Activated CD8-positive, alpha-beta memory T cell treated with anti-CD3 and anti-CD28 coated beads, Interleukin-2, amount 10 ng/mL, durations not matched to agents 7 days and 5 days (primary cell): ENCODE measurements at regions not wholly inside any gene's neighbourhood (a gene's known extent, or its start where the extent isn't known, plus 50 kb on each side); places are given as distances from the start of the nearest gene placed in this dataset.

Experiments used
- ATAC-seq: fragments of 150-1000 bp; cut with Tn5 transposase; one replicate; pipeline ENCODE4 v1.10.0; 2021; ENCODE audit warnings: moderate library complexity
- CTCF ChIA-PET: fragments of 350-600 bp; sonication (Branson Sonifier 250); formaldehyde crosslinking; loops from one replicate; lab custom pipeline; 2021; ENCODE audit warnings: antibody characterized with exemption; lab: Charles Lee
- DNase-seq: peaks from one replicate; pipeline ENCODE4 v3.0.0-alpha.2; 2020
- H3K27ac Mint-ChIP-seq: one replicate; pipeline ENCODE4 v1.8.0; 2021; ENCODE audit warnings: mild to moderate bottlenecking, mixed read lengths
- H3K27me3 Mint-ChIP-seq: one replicate; pipeline ENCODE4 v1.8.0; 2021; ENCODE audit warnings: mixed read lengths
- H3K36me3 Mint-ChIP-seq: one replicate; pipeline ENCODE4 v1.8.0; 2021; ENCODE audit warnings: mild to moderate bottlenecking, mixed read lengths
- H3K4me1 Mint-ChIP-seq: one replicate; pipeline ENCODE4 v1.8.0; 2021; ENCODE audit warnings: mixed read lengths
- H3K4me3 Mint-ChIP-seq: one replicate; pipeline ENCODE4 v1.8.0; 2021; ENCODE audit warnings: mild to moderate bottlenecking, moderate library complexity, mixed read lengths
- H3K9me3 Mint-ChIP-seq: one replicate; pipeline ENCODE4 v1.8.0; 2022; ENCODE audit warnings: low read depth, mixed read lengths

- CTCF ChIA-PET, result no interaction called here
- Mint-ChIP-seq H3K4me1 (no peaks in the 10 kb centered on the region), H3K27ac (no peak overlapping the region), H3K4me3 (no peak overlapping the region), H3K36me3 (no peaks in the 10 kb centered on the region), H3K9me3 (no peaks in the 10 kb centered on the region), H3K27me3 (no peaks in the 10 kb centered on the region)
- ATAC-seq (no peak), DNase-seq (no peak)
These were observed 158.0 kb upstream of the TCERG1L start for GRCh38 chr10:131469551-131469950.

GRCh38 chr10:131473645-131474044 is 162.1 kb upstream of the TCERG1L start:
- CTCF ChIA-PET, result no interaction called here
- no peaks in the 10 kb centered on the region for H3K9me3 Mint-ChIP-seq
- no peaks in the 10 kb centered on the region for H3K27me3 Mint-ChIP-seq
- no peaks in the 10 kb centered on the region for H3K36me3 Mint-ChIP-seq
- no peak overlapping the region for H3K4me3 Mint-ChIP-seq
- DNase-seq, result no peak
- H3K27ac Mint-ChIP-seq, result no peak overlapping the region
- ATAC-seq, result no peak
- no peaks in the 10 kb centered on the region for H3K4me1 Mint-ChIP-seq

DNA sequence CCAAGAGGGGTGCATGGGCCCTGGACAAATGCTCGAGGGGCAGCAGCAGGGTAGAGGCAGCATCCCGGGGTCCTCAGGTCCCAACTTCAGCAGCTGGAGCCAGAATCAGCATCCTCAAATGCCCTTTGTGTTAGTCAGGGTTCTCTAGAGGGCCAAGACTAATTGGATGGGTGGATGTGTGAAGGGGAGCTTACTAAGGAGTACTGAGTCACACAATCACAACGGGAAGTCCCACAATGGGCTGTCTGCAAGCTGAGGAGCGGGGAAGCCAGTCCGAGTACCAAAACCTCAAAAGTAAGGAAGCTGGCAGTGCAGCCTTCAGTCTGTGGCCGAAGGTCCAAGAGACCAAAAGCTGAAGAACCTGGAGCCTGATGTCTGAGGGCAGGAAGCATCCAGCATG is 162.9 kb upstream of the TCERG1L start:
- Mint-ChIP-seq H3K4me1 (no peaks in the 10 kb centered on the region), H3K27ac (no peak overlapping the region), H3K36me3 (no peaks in the 10 kb centered on the region), H3K27me3 (no peaks in the 10 kb centered on the region), H3K9me3 (no peaks in the 10 kb centered on the region), H3K4me3 (no peak overlapping the region)
- CTCF ChIA-PET, result no interaction called here
- DNase-seq (no peak), ATAC-seq (no peak)

DNA sequence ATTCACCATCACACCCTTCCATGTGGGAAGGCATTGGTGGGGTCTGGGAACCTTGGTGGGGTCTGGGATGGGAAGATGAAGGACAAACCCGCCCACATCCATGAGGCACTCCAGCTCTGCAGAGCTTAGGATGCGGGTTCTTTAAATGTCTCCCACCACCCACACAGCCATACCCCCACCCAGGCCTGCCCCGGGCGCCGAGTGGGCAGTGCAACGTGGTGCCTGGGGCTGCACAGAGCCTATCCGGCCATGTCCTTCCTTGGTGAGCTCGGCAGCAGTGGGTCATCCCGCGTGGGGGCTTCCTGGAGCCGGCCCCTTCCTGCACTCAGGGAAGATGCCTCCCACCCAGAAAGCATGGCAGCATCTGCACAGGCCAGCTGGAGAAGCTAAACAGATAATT is 163.5 kb upstream of the TCERG1L start:
- Mint-ChIP-seq H3K9me3 (no peaks in the 10 kb centered on the region), H3K36me3 (no peaks in the 10 kb centered on the region), H3K27ac (no peak overlapping the region), H3K4me1 (no peaks in the 10 kb centered on the region), H3K27me3 (no peaks in the 10 kb centered on the region), H3K4me3 (no peak overlapping the region)
- no peak for ATAC-seq
- CTCF ChIA-PET, result no interaction called here
- no peak for DNase-seq

DNA sequence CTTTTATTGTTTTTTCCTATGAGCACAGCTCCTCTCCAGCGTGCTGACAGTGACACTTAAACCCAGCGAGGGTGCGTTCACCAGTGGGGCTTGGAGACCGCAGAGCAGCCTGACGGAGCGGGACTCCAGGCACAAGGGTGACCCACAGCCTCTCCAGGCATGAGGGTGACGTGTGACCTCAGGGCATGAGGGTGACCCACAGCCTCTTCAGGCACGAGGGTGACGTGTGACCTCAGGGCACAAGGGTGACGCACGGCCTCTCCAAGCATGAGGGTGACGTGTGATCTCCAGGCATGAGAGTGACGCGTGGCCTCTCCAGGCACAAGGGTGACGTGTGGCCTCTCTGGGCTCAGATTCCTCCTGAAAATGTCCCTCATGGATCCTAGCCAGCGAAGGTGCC is 164.3 kb upstream of the TCERG1L start:
- ATAC-seq (no peak), DNase-seq (no peak)
- H3K27ac Mint-ChIP-seq, result no peak overlapping the region
- H3K36me3 Mint-ChIP-seq, result no peaks in the 10 kb centered on the region
- CTCF ChIA-PET, result no interaction called here
- H3K4me1 Mint-ChIP-seq, result no peaks in the 10 kb centered on the region
- H3K27me3 Mint-ChIP-seq, result no peaks in the 10 kb centered on the region
- H3K9me3 Mint-ChIP-seq, result no peaks in the 10 kb centered on the region
- no peak overlapping the region for H3K4me3 Mint-ChIP-seq

DNA sequence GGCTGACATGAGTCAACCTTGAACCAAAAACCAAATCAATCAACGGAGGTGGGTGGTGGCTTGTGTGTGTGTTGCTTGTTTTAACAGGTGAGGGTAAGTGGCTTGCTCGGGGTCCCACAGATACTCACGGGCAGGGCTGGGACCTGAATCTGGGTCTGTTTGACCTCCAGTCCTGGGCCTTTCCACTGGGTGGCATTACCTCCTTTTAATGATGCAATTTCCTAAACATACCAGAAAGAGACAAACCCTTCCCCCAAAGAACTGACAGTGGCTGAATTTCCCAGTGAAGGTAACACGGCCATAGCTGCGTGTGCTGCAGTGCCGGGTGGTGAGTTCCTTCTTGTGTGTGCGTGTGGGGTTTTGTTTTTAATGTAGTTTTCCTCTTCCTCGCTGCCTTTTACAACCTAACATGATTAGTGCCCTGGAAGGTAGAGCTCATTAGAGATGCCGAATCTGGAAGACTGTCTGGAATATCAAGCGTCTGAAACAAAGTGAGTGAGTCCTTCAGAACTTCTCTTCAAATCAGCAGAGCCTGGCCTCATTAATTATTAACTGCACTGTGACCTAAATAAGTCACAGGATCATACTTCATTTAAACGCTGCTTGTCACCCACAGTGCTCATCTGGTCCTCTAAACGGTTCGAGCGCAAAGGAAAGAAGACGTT is 166.1 kb upstream of the TCERG1L start:
- CTCF ChIA-PET, result no interaction called here

GRCh38 chr10:131478377-131478989 is 167.0 kb upstream of the TCERG1L start:
- peaks cover 4% of the 10 kb centered on the region for H3K9me3 Mint-ChIP-seq
- no peaks in the 10 kb centered on the region for H3K27me3 Mint-ChIP-seq
- no peak overlapping the region for H3K27ac Mint-ChIP-seq
- DNase-seq (no peak), ATAC-seq (no peak)
- no peaks in the 10 kb centered on the region for H3K4me1 Mint-ChIP-seq
- no peaks in the 10 kb centered on the region for H3K36me3 Mint-ChIP-seq
- CTCF ChIA-PET, result no interaction called here
- no peak overlapping the region for H3K4me3 Mint-ChIP-seq

More for the DNA sequence above, 166.1 kb upstream of the TCERG1L start:
- DNase-seq (no peak), ATAC-seq (no peak)
- Mint-ChIP-seq H3K4me3 (no peak overlapping the region), H3K9me3 (no peaks in the 10 kb centered on the region), H3K36me3 (no peaks in the 10 kb centered on the region), H3K4me1 (no peaks in the 10 kb centered on the region), H3K27ac (no peak overlapping the region), H3K27me3 (no peaks in the 10 kb centered on the region)

GRCh38 chr10:131480066-131480465 is 168.5 kb upstream of the TCERG1L start:
- peaks cover 9% of the 10 kb centered on the region for H3K9me3 Mint-ChIP-seq
- no peaks in the 10 kb centered on the region for H3K36me3 Mint-ChIP-seq
- DNase-seq, result no peak
- no peaks in the 10 kb centered on the region for H3K4me1 Mint-ChIP-seq
- no peaks in the 10 kb centered on the region for H3K27me3 Mint-ChIP-seq
- CTCF ChIA-PET, result no interaction called here
- no peak for ATAC-seq
- no peak overlapping the region for H3K27ac Mint-ChIP-seq
- H3K4me3 Mint-ChIP-seq, result no peak overlapping the region

- Mint-ChIP-seq H3K4me3 (no peak overlapping the region), H3K9me3 (peaks cover 9% of the 10 kb centered on the region), H3K27me3 (no peaks in the 10 kb centered on the region), H3K4me1 (no peaks in the 10 kb centered on the region), H3K36me3 (no peaks in the 10 kb centered on the region), H3K27ac (no peak overlapping the region)
- CTCF ChIA-PET, result no interaction called here
- DNase-seq (no peak), ATAC-seq (no peak)
These were observed 169.3 kb upstream of the TCERG1L start for GRCh38 chr10:131480861-131481260.

DNA sequence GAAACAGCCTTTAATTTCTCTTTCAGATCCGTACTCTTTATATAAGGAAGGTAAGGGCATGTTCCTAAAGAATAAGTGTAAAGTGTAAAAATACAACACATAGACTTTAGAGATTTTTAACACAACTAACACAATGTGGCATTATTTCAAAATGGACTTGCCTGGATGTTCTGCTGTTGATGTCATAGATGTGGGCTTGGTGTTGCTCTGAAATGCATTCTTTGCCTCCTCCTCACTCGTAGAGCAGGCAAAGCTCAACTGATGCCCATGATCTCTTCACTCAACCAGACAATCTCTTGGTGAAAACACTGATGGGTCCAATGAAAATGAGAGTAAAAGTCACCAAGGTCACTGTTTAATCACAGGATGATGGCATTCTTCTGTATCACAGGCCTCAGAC is 174.2 kb upstream of the TCERG1L start:
- Mint-ChIP-seq H3K4me1 (no peaks in the 10 kb centered on the region), H3K4me3 (no peak overlapping the region), H3K9me3 (peaks cover 14% of the 10 kb centered on the region), H3K27me3 (no peaks in the 10 kb centered on the region), H3K27ac (no peak overlapping the region), H3K36me3 (no peaks in the 10 kb centered on the region)
- no peak for ATAC-seq
- CTCF ChIA-PET, result no interaction called here
- DNase-seq, result no peak

DNA sequence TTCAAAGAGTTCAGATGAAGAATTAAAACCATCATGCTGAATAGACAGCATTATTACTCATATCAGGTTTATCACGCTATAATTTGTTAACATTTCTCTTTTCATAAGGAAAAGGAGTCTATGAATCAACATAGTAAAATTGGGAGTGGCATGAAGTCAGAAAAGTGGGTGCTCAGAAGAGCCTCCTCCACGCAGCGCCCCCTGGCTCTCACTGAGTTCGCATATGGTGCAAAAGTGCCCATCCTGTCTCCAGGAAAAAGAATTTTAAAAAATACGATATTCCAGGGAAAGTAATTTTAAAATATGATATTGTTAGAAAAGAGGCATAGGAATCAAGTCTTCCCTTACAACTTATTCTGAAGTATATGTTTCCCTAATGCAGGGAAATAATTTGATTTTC is 176.3 kb upstream of the TCERG1L start:
- no peaks in the 10 kb centered on the region for H3K27me3 Mint-ChIP-seq
- CTCF ChIA-PET, result no interaction called here
- H3K4me1 Mint-ChIP-seq, result no peaks in the 10 kb centered on the region
- no peak for ATAC-seq
- H3K4me3 Mint-ChIP-seq, result no peak overlapping the region
- peaks cover 14% of the 10 kb centered on the region for H3K9me3 Mint-ChIP-seq
- no peaks in the 10 kb centered on the region for H3K36me3 Mint-ChIP-seq
- H3K27ac Mint-ChIP-seq, result no peak overlapping the region
- no peak for DNase-seq

GRCh38 chr10:131490991-131491594 is 179.6 kb upstream of the TCERG1L start:
- H3K9me3 Mint-ChIP-seq, result peaks cover 8% of the 10 kb centered on the region
- no peak overlapping the region for H3K4me3 Mint-ChIP-seq
- no peaks in the 10 kb centered on the region for H3K36me3 Mint-ChIP-seq
- no peak overlapping the region for H3K27ac Mint-ChIP-seq
- CTCF ChIA-PET, result no interaction called here
- H3K4me1 Mint-ChIP-seq, result no peaks in the 10 kb centered on the region
- no peak for DNase-seq
- no peak for ATAC-seq
- H3K27me3 Mint-ChIP-seq, result no peaks in the 10 kb centered on the region

DNA sequence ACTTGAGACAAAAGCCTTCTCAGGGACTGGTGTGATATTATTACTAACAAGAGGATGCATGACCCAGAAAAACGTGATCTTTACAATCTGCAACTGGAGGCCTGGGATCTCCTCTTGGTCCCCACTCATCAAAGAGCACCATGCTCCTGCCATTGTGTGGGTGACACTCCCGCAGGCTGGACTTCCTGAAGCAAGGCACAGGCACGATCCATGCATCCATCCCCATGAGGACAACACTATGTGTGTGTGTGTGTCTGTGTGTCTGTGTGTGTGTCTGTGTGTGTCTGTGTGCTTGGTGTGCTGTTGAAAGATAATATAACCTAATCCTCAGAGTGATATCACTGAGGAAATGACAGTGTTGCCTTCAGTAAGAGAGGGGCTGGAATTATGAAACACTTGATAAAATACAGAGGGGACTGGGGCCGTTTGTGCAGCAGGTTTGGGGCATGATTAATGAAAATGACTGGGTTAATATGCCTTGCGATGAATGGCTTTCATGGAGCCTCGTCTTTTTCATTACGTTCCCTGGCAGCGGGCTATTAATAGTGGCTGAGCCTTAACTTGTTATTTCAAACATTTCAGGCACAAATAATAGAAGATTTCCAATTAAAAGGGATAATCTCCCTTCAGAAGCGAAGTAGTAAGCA is 180.8 kb upstream of the TCERG1L start:
- Mint-ChIP-seq H3K9me3 (peaks cover 5% of the 10 kb centered on the region), H3K36me3 (no peaks in the 10 kb centered on the region), H3K4me3 (no peak overlapping the region), H3K27me3 (no peaks in the 10 kb centered on the region), H3K4me1 (no peaks in the 10 kb centered on the region), H3K27ac (no peak overlapping the region)
- CTCF ChIA-PET, result no interaction called here
- DNase-seq (no peak), ATAC-seq (no peak)

- CTCF ChIA-PET, result no interaction called here
- ATAC-seq (no peak), DNase-seq (no peak)
- no peak overlapping the region for H3K27ac Mint-ChIP-seq
- H3K36me3 Mint-ChIP-seq, result no peaks in the 10 kb centered on the region
- H3K4me1 Mint-ChIP-seq, result no peaks in the 10 kb centered on the region
- H3K9me3 Mint-ChIP-seq, result peaks cover 4% of the 10 kb centered on the region
- no peak overlapping the region for H3K4me3 Mint-ChIP-seq
- no peaks in the 10 kb centered on the region for H3K27me3 Mint-ChIP-seq
These were observed 181.9 kb upstream of the TCERG1L start for GRCh38 chr10:131493432-131493831.
